Astrocyte (in vitro differentiated cells and primary cell): ENCODE measurements at regions not wholly inside any gene's neighbourhood (a gene's known extent, or its start where the extent isn't known, plus 50 kb on each side); places are given as distances from the start of the nearest gene placed in this dataset.

Experiments used
- DNase-seq: peaks from one replicate; pipeline ENCODE4 v3.0.0-alpha.2; 2010; ENCODE audit warnings: low read depth
- FAIRE-seq: peaks from 2 replicates; lab custom pipeline; 2011; peaks lifted over from hg19 to GRCh38; lab: Jason Lieb, UNC
- H2AFZ ChIP-seq: 2 replicates; pipeline ENCODE4 v1.6.0; 2012; ENCODE audit warnings: low read depth, low read length, inconsistent platforms
- H3K27ac ChIP-seq: 2 replicates; pipeline ENCODE4 v1.5.1; 2011; ENCODE audit warnings: low read depth, low read length, inconsistent platforms
- H3K27me3 ChIP-seq: 2 replicates; pipeline ENCODE4 v1.6.0; 2011; ENCODE audit warnings: low read length, inconsistent platforms; ENCODE audit not compliant: insufficient read depth
- H3K36me3 ChIP-seq: 2 replicates; pipeline ENCODE4 v1.5.1; 2011; ENCODE audit warnings: low read length, inconsistent platforms; ENCODE audit not compliant: insufficient read depth
- H3K4me1 ChIP-seq: 2 replicates; pipeline ENCODE4 v1.5.1; 2011; ENCODE audit warnings: low read length, inconsistent platforms; ENCODE audit not compliant: insufficient read depth
- H3K4me2 ChIP-seq: 2 replicates; pipeline ENCODE4 v1.6.0; 2012; ENCODE audit warnings: low read length, inconsistent platforms
- H3K4me3 ChIP-seq: 2 replicates; pipeline ENCODE4 v1.5.1; 2011; ENCODE audit warnings: low read depth, mild to moderate bottlenecking, low read length, inconsistent platforms; ENCODE audit not compliant: insufficient read depth
- H3K79me2 ChIP-seq: 2 replicates; pipeline ENCODE4 v1.6.0; 2012; ENCODE audit warnings: mild to moderate bottlenecking, low read length, inconsistent platforms; ENCODE audit not compliant: insufficient read depth
- H3K9ac ChIP-seq: 2 replicates; pipeline ENCODE4 v1.6.0; 2012; ENCODE audit warnings: mild to moderate bottlenecking, low read length, inconsistent platforms
- H3K9me3 ChIP-seq: 2 replicates; pipeline ENCODE4 v1.5.1; 2012; ENCODE audit warnings: low read depth, mild to moderate bottlenecking, low read length, inconsistent platforms; ENCODE audit not compliant: insufficient read depth
- H4K20me1 ChIP-seq: 2 replicates; pipeline ENCODE4 v1.6.0; 2012; ENCODE audit warnings: low read length, inconsistent platforms; ENCODE audit not compliant: insufficient read depth
- H3K27ac Mint-ChIP-seq: one replicate; pipeline ENCODE4 v1.8.0; 2021; ENCODE audit warnings: mild to moderate bottlenecking, mixed read lengths; ENCODE audit not compliant: unreplicated experiment
- H3K27me3 Mint-ChIP-seq: one replicate; pipeline ENCODE4 v1.8.0; 2021; ENCODE audit warnings: low read depth, mixed read lengths; ENCODE audit not compliant: unreplicated experiment
- H3K36me3 Mint-ChIP-seq: one replicate; pipeline ENCODE4 v1.8.0; 2021; ENCODE audit warnings: low read depth, mixed read lengths; ENCODE audit not compliant: unreplicated experiment
- H3K4me1 Mint-ChIP-seq: one replicate; pipeline ENCODE4 v1.8.0; 2021; ENCODE audit warnings: low read depth, mixed read lengths; ENCODE audit not compliant: unreplicated experiment
- H3K4me3 Mint-ChIP-seq: one replicate; pipeline ENCODE4 v1.8.0; 2021; ENCODE audit warnings: mild to moderate bottlenecking, moderate library complexity, mixed read lengths; ENCODE audit not compliant: unreplicated experiment
- H3K9me3 Mint-ChIP-seq: one replicate; pipeline ENCODE4 v1.8.0; 2021; ENCODE audit warnings: mild to moderate bottlenecking, mixed read lengths; ENCODE audit not compliant: unreplicated experiment
- EZH2 ChIP-seq: IDR thresholded peaks from 2 replicates; pipeline ENCODE4 v1.6.1; 2012; ENCODE audit warnings: mild to moderate bottlenecking, low read length, inconsistent platforms; ENCODE audit not compliant: insufficient read depth
- TF ChIP-seq, protein P1 (sequence below): IDR thresholded peaks from 2 replicates; pipeline ENCODE4 v1.5.1; 2011; ENCODE audit warnings: low read depth, mild to moderate bottlenecking, inconsistent platforms, low read length, moderate library complexity; ENCODE audit not compliant: insufficient read depth

DNA sequence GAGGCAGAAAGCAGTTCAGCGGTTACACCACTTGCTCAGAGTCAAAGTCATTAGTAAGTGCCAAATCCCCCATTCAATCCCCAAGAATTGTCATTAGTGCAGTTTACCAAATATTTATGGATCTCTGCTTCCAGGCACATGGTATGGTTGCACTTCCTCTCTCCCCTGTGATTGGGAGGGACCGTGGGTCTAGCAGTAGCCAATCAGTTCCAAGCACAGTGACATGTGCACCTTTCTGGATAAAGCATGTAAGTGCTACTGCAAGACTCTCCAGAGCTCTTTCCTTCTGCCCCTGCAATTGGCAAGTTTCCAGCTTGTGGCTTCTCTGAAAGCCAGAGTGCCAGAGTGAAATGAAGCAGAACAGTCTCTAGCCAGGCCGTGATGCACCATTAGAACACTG, 85.3 kb upstream of the FLRT2 start:
- no peak for FAIRE-seq
- peaks cover 3% of the 10 kb centered on the region for H3K9me3 Mint-ChIP-seq

DNA sequence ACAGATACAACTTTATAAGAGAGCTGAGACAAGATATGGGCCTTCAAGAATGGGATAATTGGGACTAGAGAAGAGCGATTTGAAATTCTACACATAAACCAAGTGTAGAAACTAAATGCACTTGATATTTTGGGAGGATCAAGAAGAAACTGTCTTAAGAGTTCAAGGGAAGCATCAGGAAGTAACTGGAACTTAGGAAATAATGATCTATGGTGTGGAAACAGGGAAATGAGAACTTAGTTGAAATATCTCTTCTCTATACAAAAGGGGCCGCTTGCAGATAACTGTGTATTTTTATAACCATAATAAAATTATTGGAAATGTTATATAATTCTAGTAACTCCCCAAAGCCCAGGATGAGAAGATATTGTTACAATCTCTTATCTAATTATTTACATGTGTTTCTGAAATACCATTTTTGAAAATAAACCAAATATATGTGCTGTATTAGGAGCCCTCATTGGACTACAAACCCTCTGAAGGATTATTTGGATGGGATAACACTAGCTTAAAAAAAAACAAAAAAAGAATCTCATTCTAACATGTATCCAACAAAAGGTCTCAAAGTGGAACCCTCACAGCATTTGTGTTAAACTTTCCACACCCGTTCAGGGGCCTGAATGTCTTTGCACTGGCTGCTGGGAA, 84.7 kb upstream of the FLRT2 start:
- Histone ChIP-seq H4K20me1 (no peaks in the 10 kb centered on the region), H3K4me2 (no peak overlapping the region), H3K9ac (no peak overlapping the region), H2AFZ (no peak overlapping the region), H3K9me3 (no peaks in the 10 kb centered on the region), H3K27ac (no peak overlapping the region), H3K4me3 (no peak overlapping the region), H3K36me3 (no peaks in the 10 kb centered on the region), H3K4me1 (peaks cover 5% of the 10 kb centered on the region), H3K27me3 (no peaks in the 10 kb centered on the region), H3K79me2 (no peaks in the 10 kb centered on the region)
- peaks cover 3% of the 10 kb centered on the region for H3K9me3 Mint-ChIP-seq
- H3K36me3 Mint-ChIP-seq: no peaks in the 10 kb centered on the region
- no peak for DNase-seq
- FAIRE-seq: no peak
- H3K4me1 Mint-ChIP-seq: peaks cover 13% of the 10 kb centered on the region
- TF ChIP-seq EZH2: no peak
- TF ChIP-seq, protein P1, sequence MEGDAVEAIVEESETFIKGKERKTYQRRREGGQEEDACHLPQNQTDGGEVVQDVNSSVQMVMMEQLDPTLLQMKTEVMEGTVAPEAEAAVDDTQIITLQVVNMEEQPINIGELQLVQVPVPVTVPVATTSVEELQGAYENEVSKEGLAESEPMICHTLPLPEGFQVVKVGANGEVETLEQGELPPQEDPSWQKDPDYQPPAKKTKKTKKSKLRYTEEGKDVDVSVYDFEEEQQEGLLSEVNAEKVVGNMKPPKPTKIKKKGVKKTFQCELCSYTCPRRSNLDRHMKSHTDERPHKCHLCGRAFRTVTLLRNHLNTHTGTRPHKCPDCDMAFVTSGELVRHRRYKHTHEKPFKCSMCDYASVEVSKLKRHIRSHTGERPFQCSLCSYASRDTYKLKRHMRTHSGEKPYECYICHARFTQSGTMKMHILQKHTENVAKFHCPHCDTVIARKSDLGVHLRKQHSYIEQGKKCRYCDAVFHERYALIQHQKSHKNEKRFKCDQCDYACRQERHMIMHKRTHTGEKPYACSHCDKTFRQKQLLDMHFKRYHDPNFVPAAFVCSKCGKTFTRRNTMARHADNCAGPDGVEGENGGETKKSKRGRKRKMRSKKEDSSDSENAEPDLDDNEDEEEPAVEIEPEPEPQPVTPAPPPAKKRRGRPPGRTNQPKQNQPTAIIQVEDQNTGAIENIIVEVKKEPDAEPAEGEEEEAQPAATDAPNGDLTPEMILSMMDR: no peak
- peak overlapping the region; percentile 89 for H3K27ac Mint-ChIP-seq
- H3K27me3 Mint-ChIP-seq: no peaks in the 10 kb centered on the region
- H3K4me3 Mint-ChIP-seq: no peak overlapping the region

More for the DNA sequence above, 85.3 kb upstream of the FLRT2 start:
- no peak overlapping the region for H2AFZ ChIP-seq
- no peak overlapping the region for H3K9ac ChIP-seq
- H4K20me1 ChIP-seq: no peaks in the 10 kb centered on the region
- no peaks in the 10 kb centered on the region for H3K27me3 ChIP-seq
- H3K27ac Mint-ChIP-seq: peak overlapping the region; percentile 89
- no peaks in the 10 kb centered on the region for H3K79me2 ChIP-seq
- H3K4me3 ChIP-seq: no peak overlapping the region
- H3K4me1 Mint-ChIP-seq: peaks cover 18% of the 10 kb centered on the region
- H3K4me3 Mint-ChIP-seq: no peak overlapping the region
- H3K9me3 ChIP-seq: no peaks in the 10 kb centered on the region
- no peaks in the 10 kb centered on the region for H3K36me3 Mint-ChIP-seq
- H3K4me1 ChIP-seq: peaks cover 11% of the 10 kb centered on the region
- no peak for TF ChIP-seq EZH2
- TF ChIP-seq, protein P1: no peak
- H3K27me3 Mint-ChIP-seq: no peaks in the 10 kb centered on the region
- no peaks in the 10 kb centered on the region for H3K36me3 ChIP-seq
- DNase-seq: peak; percentile 75
- H3K4me2 ChIP-seq: no peak overlapping the region
- no peak overlapping the region for H3K27ac ChIP-seq

DNA sequence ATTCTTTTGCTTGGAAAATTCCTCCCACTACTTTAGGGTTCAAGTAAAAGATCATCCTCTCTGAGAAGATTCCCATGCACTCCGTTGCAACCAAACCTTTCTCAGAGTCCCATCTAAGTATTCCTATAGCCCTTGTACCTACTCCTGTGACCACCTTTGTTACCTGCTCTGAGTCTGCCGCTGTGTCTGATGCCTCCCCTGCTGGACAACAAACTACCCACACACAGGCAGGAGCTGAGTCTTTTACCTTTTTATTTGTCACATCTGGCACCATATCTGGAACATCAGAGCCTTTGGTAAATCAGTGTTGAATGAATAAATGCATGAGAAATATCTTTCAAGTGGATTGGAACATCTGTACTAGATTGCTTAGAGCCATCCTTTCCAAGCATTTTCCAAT, 82.1 kb upstream of the FLRT2 start:
- no peaks in the 10 kb centered on the region for H4K20me1 ChIP-seq
- no peaks in the 10 kb centered on the region for H3K27me3 ChIP-seq
- FAIRE-seq (no peak), DNase-seq (no peak)
- no peak overlapping the region for H3K4me3 ChIP-seq
- H3K9ac ChIP-seq: no peak overlapping the region
- H3K4me2 ChIP-seq: no peak overlapping the region
- no peak overlapping the region for H3K27ac ChIP-seq
- H3K9me3 Mint-ChIP-seq: peaks cover 2% of the 10 kb centered on the region
- H3K27me3 Mint-ChIP-seq: no peaks in the 10 kb centered on the region
- no peak for TF ChIP-seq EZH2
- TF ChIP-seq, protein P1: no peak
- no peaks in the 10 kb centered on the region for H3K79me2 ChIP-seq
- H3K4me1 Mint-ChIP-seq: peaks cover 8% of the 10 kb centered on the region
- H3K4me1 ChIP-seq: no peaks in the 10 kb centered on the region
- H2AFZ ChIP-seq: no peak overlapping the region
- no peaks in the 10 kb centered on the region for H3K9me3 ChIP-seq
- H3K27ac Mint-ChIP-seq: no peak overlapping the region
- H3K36me3 ChIP-seq: no peaks in the 10 kb centered on the region
- no peaks in the 10 kb centered on the region for H3K36me3 Mint-ChIP-seq
- no peak overlapping the region for H3K4me3 Mint-ChIP-seq
